Spinal cord (tissue), 9 donors: ENCODE measurements at regions not wholly inside any gene's neighbourhood (a gene's known extent, or its start where the extent isn't known, plus 50 kb on each side); places are given as distances from the start of the nearest gene placed in this dataset.
"Not testable (repeated sequence)": the region's sequence is repeated elsewhere in the genome, so short reads cannot be mapped to it uniquely, and the experiment has no call there.

Experiments
- DNase-seq, 6 donors: peaks; one replicate each; pipeline versions ENCODE4 v3.0.0 to v3.0.0-alpha.2; 2013 to 2015; ENCODE audit warnings: low spot score in 6 of 6, low read depth in 4 of 6
- H3K27ac ChIP-seq: one replicate; pipeline ENCODE4 v1.5.1; 2013; ENCODE audit warnings: low read depth, low read length, control low read depth
- H3K27me3 ChIP-seq: one replicate; pipeline ENCODE4 v1.6.1; 2013; ENCODE audit warnings: low read length; ENCODE audit not compliant: control insufficient read depth, insufficient read depth
- H3K36me3 ChIP-seq: one replicate; pipeline ENCODE4 v1.6.1; 2013; ENCODE audit warnings: low read length; ENCODE audit not compliant: control insufficient read depth, insufficient read depth
- H3K4me1 ChIP-seq: one replicate; pipeline ENCODE4 v1.6.1; 2013; ENCODE audit warnings: low read length; ENCODE audit not compliant: control insufficient read depth, insufficient read depth
- H3K4me3 ChIP-seq: one replicate; pipeline ENCODE4 v1.5.1; 2013; ENCODE audit warnings: low read depth, low read length, control low read depth
- H3K9me3 ChIP-seq: one replicate; pipeline ENCODE4 v1.6.1; 2013; ENCODE audit warnings: low read length; ENCODE audit not compliant: control insufficient read depth, insufficient read depth
- WGBS: methylation state at CpG from one replicate; pipeline ENCODE4 v1.1.5; 2013; ENCODE audit warnings: missing lambda C conversion rate; ENCODE audit not compliant: insufficient coverage; 5-methylcytosine and 5-hydroxymethylcytosine counted together
- donor health status: healthy.

- Histone ChIP-seq H3K27ac (no peak overlapping the region), H3K4me3 (no peak overlapping the region), H3K9me3 (no peaks in the 10 kb centered on the region), H3K4me1 (no peaks in the 10 kb centered on the region), H3K27me3 (no peaks in the 10 kb centered on the region), H3K36me3 (no peaks in the 10 kb centered on the region)
- no peak for DNase-seq
- WGBS, result no CpG with 5 or more reads among the region's 2 CpGs
These were observed 311.9 kb upstream of the ACO1 start for GRCh38 chr9:32072570-32072969.

GRCh38 chr9:32092031-32092430 is 292.4 kb upstream of the ACO1 start:
- WGBS, result no CpG with 5 or more reads among the region's 1 CpG
- Histone ChIP-seq H3K4me3 (no peak overlapping the region), H3K27me3 (no peaks in the 10 kb centered on the region), H3K4me1 (no peaks in the 10 kb centered on the region), H3K36me3 (no peaks in the 10 kb centered on the region), H3K9me3 (no peaks in the 10 kb centered on the region), H3K27ac (no peak overlapping the region)
- peak in 1 of 6 donors; percentile 70 for DNase-seq

GRCh38 chr9:32117291-32117690 is 267.2 kb upstream of the ACO1 start:
- Histone ChIP-seq H3K36me3 (no peaks in the 10 kb centered on the region), H3K4me1 (no peaks in the 10 kb centered on the region), H3K27ac (no peak overlapping the region), H3K27me3 (no peaks in the 10 kb centered on the region), H3K4me3 (no peak overlapping the region), H3K9me3 (no peaks in the 10 kb centered on the region)
- no CpG with 5 or more reads among the region's 2 CpGs for WGBS
- DNase-seq, result no peak

GRCh38 chr9:32128546-32128945 is 255.9 kb upstream of the ACO1 start:
- Histone ChIP-seq H3K27ac (no peak overlapping the region), H3K4me3 (no peak overlapping the region), H3K4me1 (no peaks in the 10 kb centered on the region), H3K9me3 (no peaks in the 10 kb centered on the region), H3K27me3 (no peaks in the 10 kb centered on the region), H3K36me3 (no peaks in the 10 kb centered on the region)
- no peak for DNase-seq
- 87% methylated on average over 3 of the region's 3 CpGs for WGBS

GRCh38 chr9:32130709-32131108 is 253.7 kb upstream of the ACO1 start:
- not testable (repeated sequence) for DNase-seq, H3K4me1 ChIP-seq, H3K9me3 ChIP-seq, H3K36me3 ChIP-seq, H3K27me3 ChIP-seq, H3K27ac ChIP-seq, H3K4me3 ChIP-seq
- WGBS, result no CpG with 5 or more reads among the region's 2 CpGs

GRCh38 chr9:32136700-32137339 is 247.6 kb upstream of the ACO1 start:
- peaks cover 2% of the 10 kb centered on the region for H3K9me3 ChIP-seq
- no peaks in the 10 kb centered on the region for H3K27me3 ChIP-seq
- WGBS, result no CpG with 5 or more reads among the region's 3 CpGs
- no peak overlapping the region for H3K4me3 ChIP-seq
- H3K36me3 ChIP-seq, result no peaks in the 10 kb centered on the region
- H3K4me1 ChIP-seq, result no peaks in the 10 kb centered on the region
- no peak overlapping the region for H3K27ac ChIP-seq
- DNase-seq, result no peak

- no peak for DNase-seq
- H3K36me3 ChIP-seq, result no peaks in the 10 kb centered on the region
- H3K27ac ChIP-seq, result no peak overlapping the region
- H3K27me3 ChIP-seq, result no peaks in the 10 kb centered on the region
- no peaks in the 10 kb centered on the region for H3K4me1 ChIP-seq
- H3K4me3 ChIP-seq, result no peak overlapping the region
- H3K9me3 ChIP-seq, result peaks cover 2% of the 10 kb centered on the region
- WGBS, result no CpG with 5 or more reads among the region's 1 CpG
These were observed 242.4 kb upstream of the ACO1 start for GRCh38 chr9:32142074-32142473.

GRCh38 chr9:32148553-32148952 is 235.9 kb upstream of the ACO1 start:
- WGBS, result 93% methylated on average over 9 of the region's 11 CpGs
- not testable (repeated sequence) for H3K27me3 ChIP-seq, H3K4me1 ChIP-seq, H3K9me3 ChIP-seq, H3K36me3 ChIP-seq, H3K27ac ChIP-seq, DNase-seq, H3K4me3 ChIP-seq

- Histone ChIP-seq H3K4me3 (no peak overlapping the region), H3K27me3 (no peaks in the 10 kb centered on the region), H3K36me3 (no peaks in the 10 kb centered on the region), H3K9me3 (no peaks in the 10 kb centered on the region), H3K4me1 (no peaks in the 10 kb centered on the region), H3K27ac (no peak overlapping the region)
- no peak for DNase-seq
- WGBS, result no CpG with 5 or more reads among the region's 1 CpG
These were observed 223.2 kb upstream of the ACO1 start for GRCh38 chr9:32161209-32161608.

GRCh38 chr9:32161720-32162119 is 222.7 kb upstream of the ACO1 start:
- Histone ChIP-seq H3K4me3 (no peak overlapping the region), H3K27ac (no peak overlapping the region), H3K9me3 (no peaks in the 10 kb centered on the region), H3K4me1 (no peaks in the 10 kb centered on the region), H3K27me3 (no peaks in the 10 kb centered on the region), H3K36me3 (no peaks in the 10 kb centered on the region)
- DNase-seq, result no peak
- WGBS, result 83% methylated on average over 1 of the region's 2 CpGs
